DLD1 (cell line): ENCODE measurements at regions not wholly inside any gene's neighbourhood (a gene's known extent, or its start where the extent isn't known, plus 50 kb on each side); places are given as distances from the start of the nearest gene placed in this dataset.

Experiments
- in situ Hi-C: cut with HindIII; loops from 2 replicates; pipeline ENCODE4 v1.10.0; 2017; ENCODE audit warnings: low sequenced_read_pairs

- in situ Hi-C loops: no loop called here
Observed at GRCh38 chr20:59376109-59376841, 75.9 kb downstream of the EDN3 start.

GRCh38 chr20:59376998-59377397 is 76.6 kb downstream of the EDN3 start:
- in situ Hi-C loops: no loop called here

- in situ Hi-C loops: no loop called here
Observed at GRCh38 chr20:59377842-59378241, 77.4 kb downstream of the EDN3 start.

GRCh38 chr20:59378396-59378795 is 78.0 kb downstream of the EDN3 start:
- in situ Hi-C loops: no loop called here

GRCh38 chr20:59378966-59379365 is 78.6 kb downstream of the EDN3 start:
- in situ Hi-C loops: no loop called here

GRCh38 chr20:59381689-59382088 is 81.3 kb downstream of the EDN3 start:
- in situ Hi-C loops: no loop called here

GRCh38 chr20:59382157-59382725 is 81.8 kb downstream of the EDN3 start:
- in situ Hi-C loops: no loop called here

GRCh38 chr20:59382907-59383306 is 82.5 kb downstream of the EDN3 start:
- in situ Hi-C loops: no loop called here

- in situ Hi-C loops: no loop called here
Observed at GRCh38 chr20:59385038-59385437, 84.6 kb downstream of the EDN3 start.

GRCh38 chr20:59385480-59385879 is 85.1 kb downstream of the EDN3 start:
- in situ Hi-C loops: no loop called here

- in situ Hi-C loops: no loop called here
Observed at GRCh38 chr20:59386809-59387208, 86.4 kb downstream of the EDN3 start.

- in situ Hi-C loops: no loop called here
Observed at GRCh38 chr20:59387891-59388290, 87.5 kb downstream of the EDN3 start.

GRCh38 chr20:59388402-59388801 is 88.0 kb downstream of the EDN3 start:
- in situ Hi-C loops: no loop called here

GRCh38 chr20:59390437-59390836 is 90.0 kb downstream of the EDN3 start:
- in situ Hi-C loops: no loop called here

GRCh38 chr20:59391975-59392374 is 91.6 kb downstream of the EDN3 start:
- in situ Hi-C loops: no loop called here

GRCh38 chr20:59392736-59393135 is 92.3 kb downstream of the EDN3 start:
- in situ Hi-C loops: no loop called here

GRCh38 chr20:59393142-59393541 is 92.7 kb downstream of the EDN3 start:
- in situ Hi-C loops: no loop called here

GRCh38 chr20:59395729-59396128 is 95.3 kb downstream of the EDN3 start:
- in situ Hi-C loops: no loop called here

- in situ Hi-C loops: no loop called here
Observed at GRCh38 chr20:59398537-59399205, 98.3 kb downstream of the EDN3 start.

- in situ Hi-C loops: loop anchor here (5.0 kb wide), 1 partner anchor 57 kb away; no protein-coding TSS in a partner anchor
Observed at GRCh38 chr20:59399426-59400099, 99.2 kb downstream of the EDN3 start.

GRCh38 chr20:59400708-59401107 is 100.3 kb downstream of the EDN3 start:
- in situ Hi-C loops: loop anchor here (5.0 kb wide), 1 partner anchor 58 kb away; no protein-coding TSS in a partner anchor
